CD4-positive, alpha-beta T cell treated with Interleukin-2 at 100 ng/mL for 4 hours (primary cell): ENCODE measurements at regions not wholly inside any gene's neighbourhood (a gene's known extent, or its start where the extent isn't known, plus 50 kb on each side); places are given as distances from the start of the nearest gene placed in this dataset.

Experiments used
- DNase-seq: peaks from one replicate; pipeline ENCODE4 v3.0.0-alpha.2; 2020; ENCODE audit warnings: low spot score

- no peak for DNase-seq
Observed at GRCh38 chr6:4615891-4616290, 160.3 kb upstream of the CDYL start.

- DNase-seq, result no peak
Observed at GRCh38 chr6:4615231-4615630, 161.0 kb upstream of the CDYL start.

GRCh38 chr6:4614637-4615036 is 161.6 kb upstream of the CDYL start:
- no peak for DNase-seq

DNA sequence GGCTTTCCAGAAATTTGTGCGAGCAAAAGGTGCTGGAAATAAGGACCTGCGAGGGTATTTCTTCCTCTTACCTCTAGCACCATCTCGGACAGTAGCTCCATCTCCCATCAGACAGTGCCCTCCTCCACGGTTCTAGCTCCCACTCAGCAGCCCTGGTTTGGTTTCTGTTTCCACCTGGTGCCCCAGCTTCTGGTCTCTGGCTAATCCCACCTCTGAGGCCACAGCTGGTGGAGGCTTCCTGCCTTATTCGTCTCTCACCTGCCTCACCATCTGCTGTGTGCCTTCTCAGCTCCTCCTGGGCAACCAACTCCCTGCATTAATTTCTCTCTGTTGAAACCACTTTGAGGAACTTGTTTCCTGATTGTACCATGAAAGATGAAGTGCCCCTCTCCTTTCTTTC is 162.4 kb upstream of the CDYL start:
- no peak for DNase-seq

GRCh38 chr6:4613381-4613780 is 162.8 kb upstream of the CDYL start:
- no peak for DNase-seq

DNA sequence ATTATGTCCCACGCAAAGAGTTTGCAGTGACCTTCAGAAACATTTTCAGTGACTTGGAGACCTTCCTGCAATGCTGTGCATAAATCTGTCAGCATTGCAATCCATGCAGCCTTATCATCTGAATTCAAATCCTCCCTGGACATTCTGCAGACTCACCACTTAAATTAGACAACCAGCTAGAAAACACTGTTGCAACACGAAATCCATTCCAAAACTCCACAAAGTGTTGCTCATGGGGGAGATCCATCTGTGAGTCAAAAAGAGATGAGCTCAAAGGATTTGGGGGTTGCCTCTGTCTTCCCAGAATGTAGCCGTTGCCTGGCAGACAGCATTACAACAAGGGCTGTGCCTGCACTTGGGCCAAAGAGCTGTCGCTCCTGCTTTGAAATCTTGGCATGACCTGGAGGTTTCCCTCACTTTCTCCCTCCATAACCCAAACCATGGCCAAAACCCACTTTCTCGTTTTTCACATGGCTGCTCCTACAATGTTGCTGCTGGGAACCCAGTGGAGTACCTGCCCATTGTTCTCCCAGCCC is 163.5 kb upstream of the CDYL start:
- DNase-seq, result no peak

DNA sequence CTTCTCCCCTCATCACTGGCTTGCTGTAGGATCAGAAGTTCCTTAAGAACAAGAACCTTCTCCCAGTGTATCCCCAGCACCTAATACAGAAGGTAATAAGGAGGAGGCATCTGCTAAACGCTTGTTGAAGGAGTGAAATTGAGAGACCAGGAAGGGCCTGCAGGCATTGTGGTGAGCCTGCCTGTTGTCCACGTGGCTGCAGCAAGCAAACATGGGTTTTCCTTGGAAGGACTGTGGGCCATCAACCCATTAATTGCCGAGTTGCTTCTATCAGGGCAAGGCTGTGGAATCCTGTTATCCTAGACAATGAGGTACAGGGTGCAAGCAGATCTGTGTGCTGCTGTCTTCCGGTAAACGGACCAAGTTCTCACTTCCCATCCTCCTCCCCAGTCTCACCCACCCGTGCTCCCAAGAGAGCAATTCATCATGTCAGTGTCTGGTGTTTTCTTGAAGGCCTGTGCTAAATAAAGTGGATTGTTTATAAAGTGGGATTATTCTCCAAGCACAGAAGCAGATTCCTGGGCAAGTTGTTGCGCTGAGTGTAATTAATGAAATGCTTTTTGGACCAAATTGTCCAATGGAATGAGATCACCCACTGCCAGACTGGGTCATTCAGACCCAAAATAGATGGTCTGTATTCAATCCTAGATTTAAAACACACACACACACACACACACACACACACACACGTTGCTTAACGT is 164.6 kb upstream of the CDYL start:
- no peak for DNase-seq

DNA sequence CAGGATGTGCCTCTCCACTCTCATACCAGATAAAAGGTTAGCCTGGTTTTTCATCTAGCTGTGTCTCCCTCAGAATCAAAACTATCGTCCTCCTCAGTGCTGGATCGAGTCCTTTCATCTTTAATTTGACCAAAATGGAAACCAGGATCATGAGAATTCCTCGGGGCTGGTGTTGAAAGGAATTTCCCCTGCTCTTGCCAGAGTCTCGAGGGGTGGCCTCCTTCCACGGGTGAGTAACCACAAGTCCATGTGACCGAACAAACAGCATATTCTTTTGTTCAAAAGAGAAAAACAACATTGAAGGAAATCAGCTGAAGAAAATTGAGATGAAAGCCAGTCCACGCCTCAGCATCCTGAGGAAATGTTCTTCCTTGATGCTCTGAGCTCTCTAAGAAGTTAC is 165.9 kb upstream of the CDYL start:
- DNase-seq, result no peak

- no peak for DNase-seq
Observed at GRCh38 chr6:4608361-4609115, 167.7 kb upstream of the CDYL start.

GRCh38 chr6:4607793-4608192 is 168.4 kb upstream of the CDYL start:
- DNase-seq, result peak; percentile 31

- DNase-seq, result no peak
Observed at GRCh38 chr6:4606821-4607704, 169.1 kb upstream of the CDYL start.

DNA sequence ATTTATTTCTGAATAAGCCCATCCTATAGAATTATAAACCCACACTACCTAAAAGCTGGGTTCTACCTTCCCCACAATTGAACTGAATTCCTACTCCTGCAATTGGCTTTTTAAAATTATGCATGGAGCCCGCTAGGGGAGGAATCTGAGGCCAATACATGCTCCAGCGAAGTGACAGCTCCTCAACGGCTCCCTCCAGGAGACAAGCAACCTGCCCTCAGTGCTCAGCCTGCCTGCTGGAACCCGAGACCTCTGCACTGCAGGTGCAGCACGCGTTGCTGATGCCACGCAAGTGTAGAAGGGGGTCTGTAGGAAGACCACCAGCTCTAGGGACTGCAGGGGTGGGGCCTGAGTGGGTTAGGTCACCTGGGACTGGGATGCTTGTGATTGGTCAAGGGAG is 170.2 kb upstream of the CDYL start:
- DNase-seq, result no peak

GRCh38 chr6:4603856-4604369 is 172.3 kb upstream of the CDYL start:
- no peak for DNase-seq

GRCh38 chr6:4603291-4603690 is 172.9 kb upstream of the CDYL start:
- no peak for DNase-seq

DNA sequence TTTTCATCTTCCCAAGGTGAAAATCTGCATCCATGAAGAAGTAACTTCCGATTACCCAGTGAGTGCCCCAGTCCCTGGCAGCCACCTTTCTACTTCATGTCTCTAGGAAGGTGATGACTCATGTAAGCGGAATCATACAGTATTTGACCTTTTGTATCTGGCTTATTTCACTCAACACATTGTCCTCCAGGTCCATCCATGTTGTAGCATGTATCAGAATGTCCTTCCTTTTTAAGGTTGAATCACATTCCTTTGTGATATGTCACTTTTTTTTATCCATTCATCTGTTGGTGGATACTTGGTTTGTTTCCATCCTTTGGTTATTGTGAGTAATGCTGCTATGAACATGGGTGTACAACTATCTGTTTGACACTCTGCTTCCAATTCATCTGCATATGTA is 176.3 kb upstream of the CDYL start:
- no peak for DNase-seq

GRCh38 chr6:4598384-4598995 is 177.7 kb upstream of the CDYL start:
- no peak for DNase-seq

GRCh38 chr6:4593951-4594350 is 182.3 kb upstream of the CDYL start:
- no peak for DNase-seq

- DNase-seq, result no peak
Observed at GRCh38 chr6:4592026-4592425, 184.2 kb upstream of the CDYL start.

- DNase-seq, result no peak
Observed at GRCh38 chr6:4591218-4591617, 185.0 kb upstream of the CDYL start.

DNA sequence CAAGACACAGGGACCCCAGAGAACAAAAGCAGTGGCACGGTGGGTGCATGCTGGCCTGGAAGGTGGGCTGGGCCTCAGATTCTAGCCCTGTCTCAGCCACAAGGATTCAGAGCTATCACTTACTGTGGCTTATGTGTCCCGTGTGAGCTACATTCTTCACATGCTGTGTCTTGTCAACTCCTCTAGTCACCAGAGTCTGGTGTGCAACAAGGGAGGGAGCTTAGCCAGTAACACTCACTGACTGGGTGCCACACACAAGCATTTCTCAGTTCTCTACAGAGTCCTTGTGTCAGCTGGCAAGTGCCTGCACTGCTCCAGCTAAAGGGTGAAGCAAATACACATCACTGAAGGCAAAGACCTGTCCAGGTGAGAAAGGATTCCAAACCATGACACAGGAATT is 186.9 kb upstream of the CDYL start:
- no peak for DNase-seq

DNA sequence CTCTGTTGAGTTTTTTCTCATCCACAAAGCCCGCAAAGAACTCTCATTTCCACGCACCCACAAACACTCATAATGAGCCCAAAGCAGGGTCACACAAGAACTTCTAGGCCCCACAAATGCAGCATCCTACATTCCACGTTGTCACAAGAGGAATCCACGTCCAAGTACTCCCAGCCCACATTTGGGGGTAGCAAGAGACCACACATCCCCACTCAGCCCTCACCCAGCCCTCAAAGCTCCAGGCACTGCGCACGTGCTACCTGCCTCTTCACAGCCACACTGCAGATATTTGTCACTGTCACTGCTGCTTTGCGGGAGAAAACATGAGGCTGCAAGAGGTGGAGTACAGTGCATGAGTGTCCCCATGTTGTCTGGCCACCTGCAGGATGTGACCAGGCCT is 187.6 kb upstream of the CDYL start:
- DNase-seq, result no peak

GRCh38 chr6:4588163-4588562 is 188.0 kb upstream of the CDYL start:
- DNase-seq, result no peak
